ENCODE measurements at regions not wholly inside any gene's neighbourhood (a gene's known extent, or its start where the extent isn't known, plus 50 kb on each side); places are given as distances from the start of the nearest gene placed in this dataset.
"Not testable (repeated sequence)": the region's sequence is repeated elsewhere in the genome, so short reads cannot be mapped to it uniquely, and the experiment has no call there.

- DNase-seq (ENCODE audit: extremely low read depth in 1 of 11, low read depth in 9 of 11, low spot score in 4 of 11), result no peak
Observed at GRCh38 chr2:20113986-20114938, 62.8 kb upstream of the LAPTM4A start.

GRCh38 chr2:20113004-20113796, 61.8 kb upstream of the LAPTM4A start:
- no peak for DNase-seq (ENCODE audit: extremely low read depth in 1 of 11, low read depth in 9 of 11, low spot score in 4 of 11)

GRCh38 chr2:20112361-20112760, 60.9 kb upstream of the LAPTM4A start:
- not testable (repeated sequence) for DNase-seq (ENCODE audit: extremely low read depth in 1 of 11, low read depth in 9 of 11, low spot score in 4 of 11)

GRCh38 chr2:20111311-20112131, 60.1 kb upstream of the LAPTM4A start:
- no peak for DNase-seq (ENCODE audit: extremely low read depth in 1 of 11, low read depth in 9 of 11, low spot score in 4 of 11)

- no peak for DNase-seq (ENCODE audit: extremely low read depth in 1 of 11, low read depth in 9 of 11, low spot score in 4 of 11)
Observed at GRCh38 chr2:20110876-20111275, 59.4 kb upstream of the LAPTM4A start.

- no peak for DNase-seq (ENCODE audit: extremely low read depth in 1 of 11, low read depth in 9 of 11, low spot score in 4 of 11)
Observed at GRCh38 chr2:20110383-20110782, 59.0 kb upstream of the LAPTM4A start.

GRCh38 chr2:20108655-20109396, 57.4 kb upstream of the LAPTM4A start:
- DNase-seq (ENCODE audit: extremely low read depth in 1 of 11, low read depth in 9 of 11, low spot score in 4 of 11), result no peak

GRCh38 chr2:20107776-20108175, 56.3 kb upstream of the LAPTM4A start:
- no peak for DNase-seq (ENCODE audit: extremely low read depth in 1 of 11, low read depth in 9 of 11, low spot score in 4 of 11)

- DNase-seq (ENCODE audit: extremely low read depth in 1 of 11, low read depth in 9 of 11, low spot score in 4 of 11), result no peak
Observed at GRCh38 chr2:20107352-20107751, 55.9 kb upstream of the LAPTM4A start.

- no peak for DNase-seq (ENCODE audit: extremely low read depth in 1 of 11, low read depth in 9 of 11, low spot score in 4 of 11)
Observed at GRCh38 chr2:20106746-20107145, 55.3 kb upstream of the LAPTM4A start.

GRCh38 chr2:20104900-20105545, 53.6 kb upstream of the LAPTM4A start:
- DNase-seq (ENCODE audit: extremely low read depth in 1 of 11, low read depth in 9 of 11, low spot score in 4 of 11), result no peak

GRCh38 chr2:20103530-20103929, 52.1 kb upstream of the LAPTM4A start:
- DNase-seq (ENCODE audit: extremely low read depth in 1 of 11, low read depth in 9 of 11, low spot score in 4 of 11), result no peak

Measured in renal cortex interstitium (tissue), 11 donors.